Caki2 (cell line): ENCODE measurements at regions not wholly inside any gene's neighbourhood (a gene's known extent, or its start where the extent isn't known, plus 50 kb on each side); places are given as distances from the start of the nearest gene placed in this dataset.
"Not testable (repeated sequence)": the region's sequence is repeated elsewhere in the genome, so short reads cannot be mapped to it uniquely, and the experiment has no call there.

ENCODE experiments used
- DNase-seq: peaks from one replicate; pipeline ENCODE4 v3.0.0-alpha.2; 2015; ENCODE audit warnings: low read depth
- in situ Hi-C: cut with HindIII; loops from 2 replicates; pipeline ENCODE4 v1.10.0; 2016; ENCODE audit warnings: low sequenced_read_pairs, low pct_unique_long_range_greater_than_20kb, mixed read lengths

DNA sequence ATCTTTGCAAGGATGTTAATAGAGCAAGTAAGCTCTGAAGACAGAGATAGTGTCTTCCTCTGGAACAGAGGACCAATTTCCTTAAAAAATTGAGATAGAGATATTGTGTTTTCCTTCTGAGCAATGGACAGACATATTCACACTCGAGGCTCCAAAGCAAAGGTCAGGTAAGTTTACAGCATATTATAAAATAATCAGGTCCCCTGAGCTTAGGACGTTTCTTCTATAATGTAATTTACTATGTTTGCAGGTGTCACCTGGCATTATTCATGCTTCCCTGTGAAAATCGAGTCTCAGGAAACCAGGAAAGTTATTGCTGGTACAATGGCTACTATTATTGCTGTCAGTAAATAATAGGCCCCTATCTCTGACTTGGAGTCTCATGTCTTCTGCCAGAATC, 1135.8 kb upstream of the ACVR2A start:
- in situ Hi-C loops: no loop called here

DNA sequence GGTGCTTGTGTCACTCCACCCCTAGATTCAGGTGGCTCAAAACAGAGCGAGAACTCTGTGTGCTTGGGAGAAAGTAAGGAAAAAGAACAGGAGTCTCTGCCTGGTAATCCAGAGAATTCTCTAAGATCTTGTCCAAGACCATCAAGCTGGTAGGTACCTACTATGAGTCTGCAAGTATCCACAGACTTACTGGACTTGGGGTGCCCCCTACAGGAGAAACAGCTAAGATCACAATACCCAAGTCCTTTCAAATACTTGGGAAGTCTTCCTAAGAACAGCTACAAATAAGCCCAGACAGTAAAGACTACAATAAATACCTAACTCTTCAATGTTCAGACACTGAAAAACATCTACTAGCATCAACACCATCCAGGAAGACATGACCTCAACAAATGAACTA, 1143.6 kb upstream of the ACVR2A start:
- in situ Hi-C loops: no loop called here
- no peak for DNase-seq

More for the DNA sequence above, 1135.8 kb upstream of the ACVR2A start:
- no peak for DNase-seq

DNA sequence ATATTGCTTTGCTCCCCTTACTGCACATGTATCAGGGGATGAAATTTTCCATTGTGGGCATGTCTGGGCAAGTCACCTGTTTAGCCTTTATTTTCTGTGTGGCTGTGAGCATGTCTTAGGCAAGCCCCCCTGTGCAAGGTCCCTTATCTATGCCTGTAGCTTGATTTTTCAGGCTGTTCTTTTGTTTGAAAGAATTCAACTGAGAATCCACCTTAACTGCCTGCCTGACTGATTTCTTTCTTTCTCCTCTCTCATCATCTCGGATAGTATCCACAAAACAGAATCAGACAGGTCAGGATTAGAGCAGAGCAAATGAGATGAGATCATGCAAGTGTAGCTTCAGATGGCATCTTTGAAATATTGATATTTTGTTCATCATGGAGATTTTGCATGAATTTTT, 1147.5 kb upstream of the ACVR2A start:
- in situ Hi-C loops: no loop called here
- no peak for DNase-seq

DNA sequence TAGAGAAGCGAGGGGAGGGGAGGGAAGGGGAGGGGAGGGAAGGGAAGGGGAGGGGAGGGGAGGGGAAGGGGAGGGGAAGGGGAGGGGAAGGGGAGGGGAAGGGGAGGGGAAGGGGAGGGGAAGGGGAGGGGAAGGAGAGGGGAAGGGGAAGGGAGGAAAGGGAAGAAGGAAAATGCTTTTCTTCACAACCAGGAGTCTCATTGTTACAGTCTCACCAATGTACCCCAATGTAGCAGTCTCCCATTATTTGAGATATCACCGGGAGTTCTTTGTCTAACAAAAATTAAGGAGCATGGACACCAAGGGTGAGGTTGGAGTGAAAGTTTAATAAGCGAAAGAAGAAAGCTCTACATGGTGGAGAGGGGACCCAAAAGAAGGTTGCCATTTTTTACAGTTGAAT, 1148.0 kb upstream of the ACVR2A start:
- in situ Hi-C loops: not testable (repeated sequence)

DNA sequence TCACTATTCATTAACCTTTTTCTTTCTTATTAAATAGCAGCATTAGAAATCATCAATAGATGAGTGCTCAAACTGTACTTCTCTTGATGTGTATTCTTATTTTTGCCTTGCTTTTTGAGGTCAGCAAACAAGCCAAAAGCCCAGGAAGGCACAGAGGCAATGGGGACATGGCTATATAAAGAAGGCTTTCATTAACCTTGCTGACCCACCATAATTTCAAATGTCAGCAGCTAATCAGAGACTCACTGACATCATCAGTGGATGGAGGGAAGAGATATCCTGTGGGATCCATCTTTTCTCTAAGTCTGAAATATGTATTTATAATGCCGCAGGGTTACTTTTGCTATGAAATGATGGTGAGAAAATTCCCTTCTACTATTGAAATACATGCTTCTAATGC, 1162.8 kb upstream of the ACVR2A start:
- no peak for DNase-seq
- in situ Hi-C loops: no loop called here

More for the DNA sequence above, 1148.0 kb upstream of the ACVR2A start:
- DNase-seq: not testable (repeated sequence)

DNA sequence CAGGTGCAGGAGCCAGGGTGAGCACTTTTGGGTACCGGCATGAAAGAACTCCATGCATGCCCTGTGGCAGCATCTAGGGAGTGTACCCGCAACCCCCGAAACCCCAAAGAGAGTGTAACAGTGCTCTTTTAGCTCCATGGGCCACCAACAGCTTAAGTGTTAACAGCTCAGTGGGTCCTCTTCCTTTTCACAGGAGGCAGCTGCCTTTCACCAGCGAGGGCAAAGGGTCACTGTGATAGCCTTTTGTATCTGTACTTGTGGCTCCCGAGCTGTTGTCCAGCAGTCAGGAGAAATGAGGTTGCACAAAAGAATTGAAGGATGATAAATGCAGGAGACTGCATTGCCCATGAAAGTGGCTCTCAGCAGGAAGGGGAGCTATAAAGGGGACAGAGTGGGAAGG, 1166.3 kb upstream of the ACVR2A start:
- no peak for DNase-seq
- in situ Hi-C loops: no loop called here

DNA sequence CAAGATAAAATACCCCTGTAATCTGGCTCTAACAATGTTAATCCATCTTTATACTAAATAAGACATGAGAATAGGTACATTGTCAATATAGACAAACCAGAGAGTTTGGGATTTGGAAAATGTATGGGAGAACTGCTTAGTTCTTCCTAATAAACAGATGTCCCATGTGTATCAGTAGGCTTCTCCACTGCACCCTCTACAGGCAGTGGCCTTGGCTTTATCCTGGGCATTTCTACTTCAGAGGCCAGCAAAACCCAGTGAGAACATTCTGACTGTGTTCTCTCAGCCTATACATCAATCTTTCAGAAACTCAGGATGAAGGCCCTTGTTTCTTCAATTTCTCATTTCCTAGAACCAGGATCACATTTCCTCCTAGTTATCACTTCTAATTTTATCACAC, 1167.5 kb upstream of the ACVR2A start:
- in situ Hi-C loops: no loop called here
- DNase-seq: no peak

DNA sequence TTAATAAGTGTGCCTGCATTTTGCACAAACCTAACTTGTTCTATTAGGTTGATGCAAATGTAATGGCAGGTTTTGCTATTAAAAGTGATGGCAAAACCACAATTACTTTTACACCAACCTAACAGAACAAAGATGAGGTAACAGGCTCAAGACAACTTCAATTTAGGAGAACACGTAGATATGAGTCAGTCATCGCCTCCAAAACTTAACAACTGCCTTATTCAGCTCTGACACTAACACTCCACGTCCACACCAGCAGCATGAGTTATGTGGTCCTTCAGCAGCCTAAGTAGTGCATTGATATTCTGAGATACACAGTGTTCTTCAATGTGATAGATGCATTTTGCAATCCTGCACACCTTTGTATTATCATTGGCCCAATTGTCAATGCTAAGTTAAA, 1175.1 kb upstream of the ACVR2A start:
- in situ Hi-C loops: no loop called here
- DNase-seq: no peak

DNA sequence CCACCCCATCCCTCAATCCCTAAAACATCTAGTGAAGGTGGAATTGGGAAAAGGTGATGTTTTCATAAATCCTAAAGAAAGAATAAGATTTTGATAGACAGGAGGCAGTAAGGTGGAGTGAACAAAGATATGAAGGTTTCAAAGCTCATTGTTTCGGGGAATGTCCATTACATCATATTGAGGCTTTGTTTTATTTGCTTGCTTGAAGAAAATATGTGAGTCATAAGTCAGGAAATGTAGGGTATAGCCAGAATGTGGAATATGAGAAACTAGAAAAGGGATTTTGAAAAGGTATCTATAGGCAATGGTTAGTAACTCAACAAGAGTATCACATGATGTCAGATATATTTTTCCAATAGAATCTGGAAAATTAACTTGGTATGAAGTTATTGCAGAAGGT, 1178.5 kb upstream of the ACVR2A start:
- in situ Hi-C loops: no loop called here
- no peak for DNase-seq

DNA sequence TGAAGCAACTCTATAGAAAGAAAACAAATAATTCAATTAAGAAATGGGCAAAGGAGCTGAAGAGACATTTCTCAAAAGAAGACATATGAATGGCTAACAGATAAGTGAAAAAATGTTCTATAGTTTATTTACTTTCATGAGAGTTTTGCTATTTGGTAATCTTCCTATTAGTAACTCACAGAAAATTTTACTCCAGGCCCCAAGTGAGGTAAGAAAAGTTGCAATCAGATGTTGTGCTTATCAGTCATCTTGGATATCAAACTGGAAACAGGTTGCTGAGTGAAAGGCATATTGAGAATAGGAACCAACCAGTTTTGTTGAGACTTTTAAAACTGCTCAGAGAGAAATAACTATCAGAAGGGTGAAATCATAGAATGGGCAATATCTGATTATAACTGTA, 1179.0 kb upstream of the ACVR2A start:
- in situ Hi-C loops: no loop called here
- no peak for DNase-seq

DNA sequence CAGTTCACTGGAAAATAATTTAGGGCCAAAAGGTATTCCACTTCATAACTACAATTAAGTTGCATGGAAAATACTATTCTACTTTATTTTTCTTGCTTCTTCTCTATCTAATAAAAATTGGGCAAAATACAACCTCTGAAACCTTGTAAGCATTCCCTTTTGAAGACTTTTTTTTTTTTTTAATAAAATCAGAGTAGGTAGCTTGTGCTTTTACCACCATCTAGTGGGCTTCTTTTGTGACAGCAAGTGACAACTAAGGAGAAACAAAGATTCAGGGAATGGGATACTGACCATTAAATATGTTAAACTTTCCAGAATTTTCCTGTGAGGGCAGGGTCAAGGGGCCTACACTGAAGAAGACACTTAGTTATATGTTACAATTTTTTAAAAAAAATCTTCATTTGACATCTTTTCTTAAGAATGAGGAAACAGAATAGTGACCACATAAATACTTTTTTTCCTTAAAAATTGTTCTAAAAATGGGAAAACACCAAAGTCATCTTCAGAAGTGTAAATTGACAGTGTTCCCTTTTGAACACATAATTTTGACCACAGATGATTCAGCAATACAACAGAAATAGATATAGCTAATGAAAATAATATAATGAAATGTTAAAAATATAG, 1183.2 kb upstream of the ACVR2A start:
- peak; percentile 51 for DNase-seq
- in situ Hi-C loops: no loop called here

DNA sequence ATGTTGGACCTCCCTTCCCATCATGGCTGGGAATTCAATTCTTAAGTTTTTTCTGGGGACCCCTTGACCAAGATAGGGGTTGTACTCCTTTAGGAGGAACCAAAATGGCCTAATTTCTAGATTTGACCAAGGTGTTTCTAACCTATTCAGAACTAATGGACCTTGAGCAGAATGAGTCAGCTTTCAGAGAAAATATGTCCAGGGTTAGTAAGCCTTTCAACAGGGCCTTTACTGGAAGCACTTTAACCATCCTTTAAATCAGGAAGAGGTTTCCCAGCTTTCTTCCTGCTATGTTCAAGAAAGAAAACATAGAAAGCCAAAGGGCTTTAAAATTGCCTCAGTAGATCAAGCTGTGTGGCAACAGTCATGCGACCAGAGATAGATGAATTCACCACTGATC, 1184.9 kb upstream of the ACVR2A start:
- no peak for DNase-seq
- in situ Hi-C loops: no loop called here

DNA sequence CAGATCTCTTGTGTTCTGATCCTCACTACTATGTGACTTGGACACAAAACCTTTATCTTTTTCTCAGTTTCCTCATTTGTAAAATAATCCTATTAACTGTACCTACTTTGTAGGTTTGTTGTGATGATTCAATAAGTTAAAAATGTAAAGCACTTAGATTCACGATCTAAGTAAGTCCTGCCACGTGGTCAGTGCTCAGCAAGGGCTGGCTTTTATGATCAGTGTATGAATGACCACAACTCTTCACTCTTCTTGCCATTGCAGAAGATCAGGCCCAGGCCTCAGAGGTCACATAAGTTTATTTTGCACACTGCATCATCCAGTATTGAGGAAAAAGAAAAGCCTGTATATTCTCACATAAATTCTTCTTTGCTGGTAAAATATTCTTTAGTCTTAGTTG, 1192.5 kb upstream of the ACVR2A start:
- in situ Hi-C loops: no loop called here
- DNase-seq: no peak

DNA sequence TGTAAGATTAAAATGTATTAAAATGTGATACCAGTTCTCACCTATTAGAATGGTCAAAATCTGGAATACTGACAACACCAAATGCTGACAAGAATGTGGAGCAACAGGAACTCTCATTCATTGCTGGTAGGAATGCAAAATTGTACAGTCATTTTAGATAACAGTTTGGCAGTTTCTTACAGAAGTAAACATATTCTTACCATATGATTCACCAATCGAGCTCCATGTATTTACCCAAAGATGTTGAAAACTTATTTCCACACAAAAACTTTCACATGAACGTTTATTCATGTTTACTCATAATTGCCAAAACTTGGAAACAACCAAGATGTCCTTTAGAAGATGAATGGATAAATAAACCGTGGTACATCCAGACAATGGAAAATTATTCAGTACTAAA, 1193.5 kb upstream of the ACVR2A start:
- in situ Hi-C loops: no loop called here

DNA sequence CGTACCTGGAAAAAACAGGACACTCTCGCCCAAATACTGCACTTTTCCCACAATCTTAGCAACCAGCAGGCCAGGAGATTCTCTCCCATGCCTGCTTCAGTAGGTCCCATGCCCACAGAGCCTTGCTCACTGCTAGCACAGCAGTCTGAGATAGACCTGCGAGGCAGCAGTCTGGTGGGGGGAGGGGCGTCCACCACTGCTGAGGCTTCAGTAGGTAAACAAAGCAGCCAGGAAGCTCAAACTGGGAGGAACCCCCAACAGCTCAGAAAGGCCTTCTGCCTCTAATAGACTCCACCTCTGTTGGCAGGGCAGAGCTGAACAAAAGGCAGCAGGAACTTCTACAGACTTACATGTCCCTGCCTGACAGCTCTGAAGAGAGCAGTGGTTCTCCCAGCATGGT, 1202.8 kb upstream of the ACVR2A start:
- in situ Hi-C loops: no loop called here
- DNase-seq: no peak

More for the DNA sequence above, 1193.5 kb upstream of the ACVR2A start:
- no peak for DNase-seq

DNA sequence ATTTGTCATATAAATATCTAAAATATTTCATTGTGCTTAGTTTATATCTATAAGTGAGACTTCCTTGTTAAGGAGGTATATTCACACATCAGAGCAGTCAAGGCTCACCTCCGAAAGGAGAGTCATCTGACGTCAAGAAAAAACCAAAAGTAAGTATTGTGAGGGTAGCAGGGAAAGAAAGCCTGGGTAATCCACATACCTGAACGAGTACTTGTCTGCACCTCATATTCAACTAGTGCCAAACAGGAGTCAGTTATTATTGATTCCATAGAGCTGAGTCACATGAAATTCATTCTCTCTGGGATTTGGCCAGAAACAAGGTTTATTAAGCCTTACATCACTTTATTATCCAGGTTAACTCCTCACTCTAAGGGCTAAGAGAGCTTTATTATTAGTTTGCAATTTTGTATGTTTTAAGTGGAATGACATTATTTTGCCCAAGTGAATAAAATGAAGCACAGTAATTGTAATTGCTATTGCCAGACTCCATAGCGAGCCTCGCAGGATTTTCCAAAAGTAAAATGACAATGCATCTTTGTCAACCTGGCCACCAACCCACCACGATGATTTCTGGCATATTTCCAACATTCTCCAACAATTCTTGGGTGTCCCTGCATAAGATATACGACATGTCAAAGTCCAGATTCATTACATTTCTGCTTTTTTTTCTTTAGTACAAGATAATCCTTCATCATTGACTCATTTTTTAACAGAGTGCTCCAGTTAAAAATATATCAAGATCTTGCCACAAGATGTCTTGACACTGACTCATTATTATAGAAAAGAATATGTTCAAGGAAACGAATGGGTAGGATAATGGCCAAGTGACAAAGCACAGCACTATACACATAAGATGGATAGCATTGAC, 1210.4 kb upstream of the ACVR2A start:
- in situ Hi-C loops: no loop called here
- DNase-seq: peak; percentile 81

DNA sequence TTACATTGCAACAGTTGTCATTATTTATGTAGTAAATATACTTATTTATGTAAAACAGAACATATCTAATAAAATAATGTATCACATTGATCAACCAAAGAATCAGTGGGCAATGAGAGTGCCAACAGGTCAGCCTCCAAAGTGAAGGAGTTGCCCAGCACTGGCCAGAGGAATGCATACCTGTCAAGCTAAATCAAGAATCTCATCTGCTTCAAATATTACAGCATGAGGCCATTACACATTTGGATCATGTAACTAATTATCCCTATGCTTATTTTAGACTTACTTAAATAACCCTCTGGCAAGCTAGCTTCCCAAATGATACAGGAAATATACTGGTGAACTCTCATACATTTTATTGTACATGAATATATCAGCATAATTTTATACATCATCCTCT, 1211.7 kb upstream of the ACVR2A start:
- in situ Hi-C loops: no loop called here
- no peak for DNase-seq

DNA sequence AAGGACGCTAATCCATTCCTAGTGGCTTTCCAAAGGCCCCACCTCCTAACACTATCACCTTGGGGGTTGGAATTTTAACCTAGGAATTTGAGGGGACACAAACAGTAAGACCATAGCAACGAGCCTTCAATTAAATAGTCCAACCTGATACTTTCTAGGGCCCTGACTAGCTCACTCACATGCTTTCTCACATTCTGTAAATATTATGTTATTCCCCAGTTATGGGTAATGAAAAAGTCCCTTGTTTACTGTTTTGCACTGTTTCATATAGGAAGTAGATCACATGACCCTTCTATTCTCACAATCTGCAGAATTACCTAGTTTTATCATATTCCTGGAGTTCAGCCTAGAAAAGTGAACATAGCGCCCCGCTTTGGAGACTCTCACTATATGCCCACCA, 1212.1 kb upstream of the ACVR2A start:
- no peak for DNase-seq
- in situ Hi-C loops: no loop called here

DNA sequence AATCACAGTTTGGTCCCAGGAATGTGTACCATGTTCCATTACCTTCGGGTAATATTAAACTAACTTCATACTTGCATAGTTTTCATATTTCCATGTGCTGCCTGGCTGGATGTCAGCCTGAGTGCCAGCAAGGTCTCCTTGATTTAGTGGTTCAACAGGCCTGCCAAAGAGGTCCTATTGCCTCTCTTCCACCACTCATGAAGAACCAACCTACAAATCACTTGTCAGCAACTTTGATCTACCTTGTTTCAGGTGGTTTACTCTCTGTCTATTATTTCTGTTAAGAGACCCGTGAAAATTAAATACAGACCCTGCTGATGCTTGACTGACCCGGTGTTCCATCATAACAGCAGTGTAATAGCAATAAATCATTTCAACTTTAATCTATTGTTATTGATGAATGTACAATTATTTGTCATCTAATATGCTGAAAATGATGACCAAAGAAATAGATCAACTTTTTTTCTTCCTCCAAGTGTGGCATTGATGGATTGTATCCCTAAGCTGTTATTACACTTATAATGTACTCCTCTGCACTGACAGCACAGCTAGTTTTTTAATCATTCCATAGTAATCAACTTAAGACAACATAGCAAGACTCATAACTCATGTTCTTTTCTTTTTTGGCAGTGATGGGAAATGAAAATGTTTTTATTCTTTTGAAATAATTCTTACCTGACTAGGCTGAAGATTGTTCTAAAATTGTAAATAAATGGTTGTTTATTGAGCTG, 1220.2 kb upstream of the ACVR2A start:
- in situ Hi-C loops: no loop called here

More for the DNA sequence above, 1220.2 kb upstream of the ACVR2A start:
- peak; percentile 48 for DNase-seq
